ENCODE measurements at regions not wholly inside any gene's neighbourhood (a gene's known extent, or its start where the extent isn't known, plus 50 kb on each side); places are given as distances from the start of the nearest gene placed in this dataset.

- TF ChIP-seq CTCF (conservative IDR thresholded peaks at IDR 0.05; ENCODE audit: low read depth, low read length), result no peak
- TF ChIP-seq EZH2 (IDR thresholded peaks at IDR 0.05; ENCODE audit: borderline replicate concordance, low read depth, low read length, poor library complexity, severe bottlenecking), result no peak
Observed at GRCh38 chr4:141376769-141377168, 156.1 kb downstream of the ZNF330 start.

Measured in A673 (cell line).